ENCODE measurements at regions not wholly inside any gene's neighbourhood (a gene's known extent, or its start where the extent isn't known, plus 50 kb on each side); places are given as distances from the start of the nearest gene placed in this dataset.

- TF ChIP-seq CTCF (IDR thresholded peaks at IDR 0.05) (no peak), POLR2A (IDR thresholded peaks at IDR 0.05) (no peak)
Observed at GRCh38 chr2:181774685-181775084, 94.4 kb upstream of the NEUROD1 start.

Measured in esophagus squamous epithelium (tissue), 4 donors.